HUDEP-2 (cell line): ENCODE measurements at regions not wholly inside any gene's neighbourhood (a gene's known extent, or its start where the extent isn't known, plus 50 kb on each side); places are given as distances from the start of the nearest gene placed in this dataset.

ENCODE experiments used
- DNase-seq, 76 experiments: peaks; one replicate each; lab custom pipeline; 2025; ENCODE audit not compliant: unreplicated experiment in 76 of 76; lab: John Stamatoyannopoulos, UW

- DNase-seq, result no peak
Observed at GRCh38 chr7:340979-341694, 51.2 kb downstream of the FOXL3 start.

GRCh38 chr7:341841-342638, 52.1 kb downstream of the FOXL3 start:
- DNase-seq, result no peak

- no peak for DNase-seq
Observed at GRCh38 chr7:342681-343216, 52.8 kb downstream of the FOXL3 start.

- no peak for DNase-seq
Observed at GRCh38 chr7:343227-343822, 53.4 kb downstream of the FOXL3 start.

GRCh38 chr7:343864-344607, 54.1 kb downstream of the FOXL3 start:
- DNase-seq, result no peak

GRCh38 chr7:344608-344994, 54.6 kb downstream of the FOXL3 start:
- no peak for DNase-seq

GRCh38 chr7:346116-346898, 56.3 kb downstream of the FOXL3 start:
- no peak for DNase-seq

- no peak for DNase-seq
Observed at GRCh38 chr7:347001-347590, 57.1 kb downstream of the FOXL3 start.

GRCh38 chr7:347644-348479, 57.9 kb downstream of the FOXL3 start:
- DNase-seq, result no peak

GRCh38 chr7:348480-348844, 58.5 kb downstream of the FOXL3 start:
- no peak for DNase-seq

GRCh38 chr7:348962-349743, 59.2 kb downstream of the FOXL3 start:
- DNase-seq, result no peak

- DNase-seq, result no peak
Observed at GRCh38 chr7:351256-351655, 61.3 kb downstream of the FOXL3 start.

- no peak for DNase-seq
Observed at GRCh38 chr7:351681-352480, 61.9 kb downstream of the FOXL3 start.

- no peak for DNase-seq
Observed at GRCh38 chr7:353746-354325, 63.9 kb downstream of the FOXL3 start.

- DNase-seq, result no peak
Observed at GRCh38 chr7:354597-355470, 64.9 kb downstream of the FOXL3 start.

- DNase-seq, result no peak
Observed at GRCh38 chr7:355568-355967, 65.6 kb downstream of the FOXL3 start.
